PC-3 (cell line): ENCODE measurements at regions not wholly inside any gene's neighbourhood (a gene's known extent, or its start where the extent isn't known, plus 50 kb on each side); places are given as distances from the start of the nearest gene placed in this dataset.

Experiments used
- ATAC-seq: fragments of 200-7000 bp; cut with Tn5 transposase; 2 replicates; pipeline ENCODE4 v1.9.1; 2020; ENCODE audit warnings: mild to moderate bottlenecking, moderate library complexity
- BruUV-seq: library from RNA; stranded (reverse); fragments of 400-500 nt; replicated peaks from 2 replicates; lab custom pipeline; 2021; lab: Mats Ljungman, UMichigan
- CTCF ChIA-PET: fragments of 300-600 bp; sonication (Branson Sonifier 250); formaldehyde crosslinking; loops from one replicate; lab custom pipeline; 2022; ENCODE audit warnings: antibody characterized with exemption; lab: Charles Lee
- POLR2A ChIA-PET: fragments of 300-600 bp; sonication (Branson Sonifier 250); formaldehyde crosslinking; loops from one replicate; lab custom pipeline; 2022; ENCODE audit warnings: antibody characterized with exemption; ENCODE audit not compliant: unreplicated experiment; lab: Charles Lee
- DNase-seq: peaks from one replicate; pipeline ENCODE4 v3.0.0-alpha.2; 2015
- H2AFZ ChIP-seq: fragments of 300-600 bp; sonication (generic); 2 replicates; pipeline ENCODE4 v1.6.0; 2016; ENCODE audit warnings: antibody characterized with exemption, low read length
- H3F3A ChIP-seq: fragments of 300-600 bp; sonication (generic); one replicate; pipeline ENCODE4 v1.6.0; 2017; ENCODE audit warnings: antibody characterized with exemption, low read length, control low read depth, mild to moderate bottlenecking; ENCODE audit not compliant: unreplicated experiment
- H3K27ac ChIP-seq: fragments of 300-600 bp; sonication (generic); 2 replicates; pipeline ENCODE4 v1.5.1; 2016; ENCODE audit warnings: mild to moderate bottlenecking, low read length
- H3K27me3 ChIP-seq: fragments of 300-600 bp; sonication (generic); 2 replicates; pipeline ENCODE4 v1.6.1; 2016; ENCODE audit warnings: low read length, mixed read lengths
- H3K36me3 ChIP-seq: fragments of 300-600 bp; sonication (generic); 2 replicates; pipeline ENCODE4 v1.6.1; 2016; ENCODE audit warnings: low read depth, mixed run types, low read length, mixed read lengths
- H3K4me1 ChIP-seq: fragments of 300-600 bp; sonication (generic); 2 replicates; pipeline ENCODE4 v1.5.1; 2016; ENCODE audit warnings: low read length; ENCODE audit not compliant: insufficient read depth
- H3K4me2 ChIP-seq: fragments of 300-600 bp; sonication (generic); 2 replicates; pipeline ENCODE4 v1.6.0; 2016; ENCODE audit warnings: low read length
- H3K4me3 ChIP-seq: fragments of 300-600 bp; sonication (generic); 2 replicates; pipeline ENCODE4 v1.5.1; 2016; ENCODE audit warnings: mild to moderate bottlenecking, low read length, mixed read lengths
- H3K79me2 ChIP-seq: fragments of 300-600 bp; sonication (generic); 2 replicates; pipeline ENCODE4 v1.6.1; 2017; ENCODE audit warnings: low read length, mixed read lengths
- H3K9ac ChIP-seq: fragments of 300-600 bp; sonication (generic); 2 replicates; pipeline ENCODE4 v1.6.0; 2016; ENCODE audit warnings: mild to moderate bottlenecking, low read length
- H3K9me2 ChIP-seq: fragments of 300-600 bp; sonication (generic); replicated peaks from 2 replicates; pipeline ENCODE4 v1.6.1; 2016; ENCODE audit warnings: mixed run types, low read length, mixed read lengths
- H3K9me3 ChIP-seq: fragments of 300-600 bp; sonication (generic); 2 replicates; pipeline ENCODE4 v1.6.1; 2016; ENCODE audit warnings: low read length, mixed read lengths
- H4K20me1 ChIP-seq: fragments of 300-600 bp; sonication (generic); 2 replicates; pipeline ENCODE4 v1.6.1; 2016; ENCODE audit warnings: low read length, mixed read lengths
- EZH2 ChIP-seq: fragments of 300-600 bp; sonication (generic); IDR thresholded peaks from one replicate; pipeline ENCODE4 v1.6.1; 2017; ENCODE audit warnings: antibody characterized with exemption, mild to moderate bottlenecking, low read length; ENCODE audit not compliant: unreplicated experiment
- EZH2phosphoT487 ChIP-seq: fragments of 300-600 bp; sonication (generic); IDR thresholded peaks from 2 replicates; pipeline ENCODE4 v1.6.1; 2018; ENCODE audit warnings: mild to moderate bottlenecking, antibody characterized with exemption, low read length, borderline replicate concordance
- intact Hi-C: fragments of 100-400 bp; cut with micrococcal nuclease; formaldehyde crosslinking; loops from 2 replicates; pipeline ENCODE4 v1.9.0; 2023
- TF ChIP-seq, protein P1 (sequence below): fragments of 300-600 bp; sonication (generic); conservative IDR thresholded peaks from 2 replicates; pipeline ENCODE4 v1.5.1; 2017; ENCODE audit warnings: antibody characterized with exemption, low read depth, mild to moderate bottlenecking, low read length

DNA sequence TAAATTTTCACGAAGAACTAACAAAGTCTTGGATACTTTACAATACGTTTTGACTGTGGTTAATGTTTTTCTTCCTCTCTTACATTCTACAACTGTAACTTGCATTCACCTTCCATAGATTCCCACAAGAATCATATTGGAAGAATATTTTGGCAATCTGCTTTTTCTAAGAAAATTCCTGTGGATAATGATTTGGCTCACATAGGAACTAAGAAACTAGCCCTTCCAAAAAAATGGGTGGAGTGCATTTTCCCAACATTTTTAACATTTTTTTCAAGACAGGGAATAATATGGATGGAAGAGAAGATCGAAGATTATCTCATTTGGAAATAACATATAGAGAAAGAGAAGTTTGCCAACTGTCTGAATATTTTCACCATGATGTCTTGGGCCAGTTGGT is 256.9 kb upstream of the POU2AF2 start:
- no peak for DNase-seq
- ChIA-PET CTCF (no interaction called here), POLR2A (no interaction called here)
- intact Hi-C loops, result no loop called here
- no peak overlapping the region for H2AFZ ChIP-seq
- peaks cover 34% of the 10 kb centered on the region for H3K27me3 ChIP-seq
- no peak overlapping the region for H3K4me3 ChIP-seq
- no peaks in the 10 kb centered on the region for H3F3A ChIP-seq
- H3K79me2 ChIP-seq, result no peaks in the 10 kb centered on the region
- H3K9me2 ChIP-seq, result no peaks in the 10 kb centered on the region
- no peak overlapping the region for H3K4me2 ChIP-seq
- no peak overlapping the region for H3K9ac ChIP-seq
- H3K9me3 ChIP-seq, result no peaks in the 10 kb centered on the region
- no TSS peak for BruUV-seq
- H3K36me3 ChIP-seq, result no peaks in the 10 kb centered on the region
- TF ChIP-seq, protein P1, sequence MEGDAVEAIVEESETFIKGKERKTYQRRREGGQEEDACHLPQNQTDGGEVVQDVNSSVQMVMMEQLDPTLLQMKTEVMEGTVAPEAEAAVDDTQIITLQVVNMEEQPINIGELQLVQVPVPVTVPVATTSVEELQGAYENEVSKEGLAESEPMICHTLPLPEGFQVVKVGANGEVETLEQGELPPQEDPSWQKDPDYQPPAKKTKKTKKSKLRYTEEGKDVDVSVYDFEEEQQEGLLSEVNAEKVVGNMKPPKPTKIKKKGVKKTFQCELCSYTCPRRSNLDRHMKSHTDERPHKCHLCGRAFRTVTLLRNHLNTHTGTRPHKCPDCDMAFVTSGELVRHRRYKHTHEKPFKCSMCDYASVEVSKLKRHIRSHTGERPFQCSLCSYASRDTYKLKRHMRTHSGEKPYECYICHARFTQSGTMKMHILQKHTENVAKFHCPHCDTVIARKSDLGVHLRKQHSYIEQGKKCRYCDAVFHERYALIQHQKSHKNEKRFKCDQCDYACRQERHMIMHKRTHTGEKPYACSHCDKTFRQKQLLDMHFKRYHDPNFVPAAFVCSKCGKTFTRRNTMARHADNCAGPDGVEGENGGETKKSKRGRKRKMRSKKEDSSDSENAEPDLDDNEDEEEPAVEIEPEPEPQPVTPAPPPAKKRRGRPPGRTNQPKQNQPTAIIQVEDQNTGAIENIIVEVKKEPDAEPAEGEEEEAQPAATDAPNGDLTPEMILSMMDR, result no peak
- TF ChIP-seq EZH2 (no peak), EZH2phosphoT487 (no peak)
- no peak for ATAC-seq
- H3K4me1 ChIP-seq, result peaks cover 9% of the 10 kb centered on the region; the same call in 1 of the 2 replicates
- no peaks in the 10 kb centered on the region for H4K20me1 ChIP-seq
- no peak overlapping the region for H3K27ac ChIP-seq

GRCh38 chr11:110986016-110986415 is 259.5 kb upstream of the POU2AF2 start:
- Histone ChIP-seq H3K4me1 (peaks cover 9% of the 10 kb centered on the region; the same call in 1 of the 2 replicates), H3K27me3 (peaks cover 19% of the 10 kb centered on the region; the same call in 1 of the 2 replicates), H3K4me2 (no peak overlapping the region), H4K20me1 (no peaks in the 10 kb centered on the region), H3K79me2 (no peaks in the 10 kb centered on the region), H3K9ac (no peak overlapping the region), H3K9me2 (no peaks in the 10 kb centered on the region), H3K36me3 (no peaks in the 10 kb centered on the region), H3K27ac (no peak overlapping the region), H3K4me3 (no peak overlapping the region), H3F3A (no peaks in the 10 kb centered on the region), H2AFZ (no peak overlapping the region), H3K9me3 (no peaks in the 10 kb centered on the region)
- CTCF ChIA-PET, result no interaction called here
- no TSS peak for BruUV-seq
- no peak for ATAC-seq
- intact Hi-C loops, result no loop called here
- POLR2A ChIA-PET, result no interaction called here
- no peak for TF ChIP-seq EZH2
- TF ChIP-seq, protein P1, result no peak
- DNase-seq, result no peak

GRCh38 chr11:110985547-110985946 is 260.0 kb upstream of the POU2AF2 start:
- H3K4me2 ChIP-seq, result no peak overlapping the region
- H3F3A ChIP-seq, result no peaks in the 10 kb centered on the region
- no peak overlapping the region for H3K27ac ChIP-seq
- H3K9me3 ChIP-seq, result no peaks in the 10 kb centered on the region
- H2AFZ ChIP-seq, result no peak overlapping the region
- H3K9ac ChIP-seq, result no peak overlapping the region
- no TSS peak for BruUV-seq
- intact Hi-C loops, result no loop called here
- H3K9me2 ChIP-seq, result no peaks in the 10 kb centered on the region
- TF ChIP-seq EZH2, result no peak
- TF ChIP-seq, protein P1, result no peak
- no peak for TF ChIP-seq EZH2phosphoT487
- H3K79me2 ChIP-seq, result no peaks in the 10 kb centered on the region
- H3K36me3 ChIP-seq, result no peaks in the 10 kb centered on the region
- ChIA-PET POLR2A (no interaction called here), CTCF (no interaction called here)
- no peak for DNase-seq
- no peak for ATAC-seq
- H4K20me1 ChIP-seq, result no peaks in the 10 kb centered on the region
- H3K27me3 ChIP-seq, result peaks cover 18% of the 10 kb centered on the region; the same call in 1 of the 2 replicates
- H3K4me3 ChIP-seq, result no peak overlapping the region
- peaks cover 9% of the 10 kb centered on the region; the same call in 1 of the 2 replicates for H3K4me1 ChIP-seq
